ENCODE measurements at regions not wholly inside any gene's neighbourhood (a gene's known extent, or its start where the extent isn't known, plus 50 kb on each side); places are given as distances from the start of the nearest gene placed in this dataset.
"Not testable (repeated sequence)": the region's sequence is repeated elsewhere in the genome, so short reads cannot be mapped to it uniquely, and the experiment has no call there.

DNA sequence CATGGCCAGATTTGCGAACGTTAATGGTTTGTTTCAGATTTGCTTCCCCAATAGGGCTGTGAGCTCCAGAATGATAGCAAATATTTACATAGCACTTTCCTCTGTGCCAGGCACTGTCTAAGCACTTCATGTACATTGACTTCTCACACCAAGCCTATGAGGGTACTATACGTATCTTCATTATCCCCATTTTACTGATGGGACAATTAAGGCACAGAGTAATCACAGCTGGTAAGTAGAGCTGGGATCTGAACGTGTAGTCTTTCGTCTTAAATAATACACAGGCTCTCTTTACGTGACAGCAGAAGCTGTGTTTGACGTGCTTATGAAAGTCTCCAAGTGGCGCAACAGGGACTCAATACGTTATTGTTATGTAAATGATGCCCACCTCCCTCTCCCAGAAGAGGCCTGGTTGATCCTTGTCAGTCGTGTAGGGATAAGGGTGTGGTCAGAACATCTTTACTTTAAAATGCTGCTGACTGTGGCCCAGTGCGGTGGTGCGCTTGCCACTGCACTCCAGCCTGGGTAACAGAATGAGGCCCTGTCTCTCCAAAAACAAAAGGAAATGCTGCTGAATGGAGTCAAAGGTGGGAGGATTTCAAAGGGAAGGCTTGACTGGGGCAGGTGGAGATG is 66.3 kb upstream of the TCL1B start:
- 62 to 75% methylated on average over 12 of the region's 12 CpGs for WGBS, 2 donors
- no peak overlapping the region for H3K27ac ChIP-seq
- no peaks in the 10 kb centered on the region for H3K9me3 ChIP-seq
- intact Hi-C loops (cut with DNase I; ENCODE audit: low total_unique reads): no loop called here
- peak overlapping the region; percentile 34 to 40 for H3K4me3 ChIP-seq
- DNase-seq: no peak
- no peaks in the 10 kb centered on the region for H3K36me3 ChIP-seq (ENCODE audit: low read depth, missing control alignments)
- H3K4me1 ChIP-seq: no peaks in the 10 kb centered on the region
- TF ChIP-seq, protein P1, sequence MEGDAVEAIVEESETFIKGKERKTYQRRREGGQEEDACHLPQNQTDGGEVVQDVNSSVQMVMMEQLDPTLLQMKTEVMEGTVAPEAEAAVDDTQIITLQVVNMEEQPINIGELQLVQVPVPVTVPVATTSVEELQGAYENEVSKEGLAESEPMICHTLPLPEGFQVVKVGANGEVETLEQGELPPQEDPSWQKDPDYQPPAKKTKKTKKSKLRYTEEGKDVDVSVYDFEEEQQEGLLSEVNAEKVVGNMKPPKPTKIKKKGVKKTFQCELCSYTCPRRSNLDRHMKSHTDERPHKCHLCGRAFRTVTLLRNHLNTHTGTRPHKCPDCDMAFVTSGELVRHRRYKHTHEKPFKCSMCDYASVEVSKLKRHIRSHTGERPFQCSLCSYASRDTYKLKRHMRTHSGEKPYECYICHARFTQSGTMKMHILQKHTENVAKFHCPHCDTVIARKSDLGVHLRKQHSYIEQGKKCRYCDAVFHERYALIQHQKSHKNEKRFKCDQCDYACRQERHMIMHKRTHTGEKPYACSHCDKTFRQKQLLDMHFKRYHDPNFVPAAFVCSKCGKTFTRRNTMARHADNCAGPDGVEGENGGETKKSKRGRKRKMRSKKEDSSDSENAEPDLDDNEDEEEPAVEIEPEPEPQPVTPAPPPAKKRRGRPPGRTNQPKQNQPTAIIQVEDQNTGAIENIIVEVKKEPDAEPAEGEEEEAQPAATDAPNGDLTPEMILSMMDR (IDR thresholded peaks at IDR 0.05): no peak
- no peak for TF ChIP-seq POLR2A (IDR thresholded peaks at IDR 0.05)
- no peaks in the 10 kb centered on the region for H3K27me3 ChIP-seq

DNA sequence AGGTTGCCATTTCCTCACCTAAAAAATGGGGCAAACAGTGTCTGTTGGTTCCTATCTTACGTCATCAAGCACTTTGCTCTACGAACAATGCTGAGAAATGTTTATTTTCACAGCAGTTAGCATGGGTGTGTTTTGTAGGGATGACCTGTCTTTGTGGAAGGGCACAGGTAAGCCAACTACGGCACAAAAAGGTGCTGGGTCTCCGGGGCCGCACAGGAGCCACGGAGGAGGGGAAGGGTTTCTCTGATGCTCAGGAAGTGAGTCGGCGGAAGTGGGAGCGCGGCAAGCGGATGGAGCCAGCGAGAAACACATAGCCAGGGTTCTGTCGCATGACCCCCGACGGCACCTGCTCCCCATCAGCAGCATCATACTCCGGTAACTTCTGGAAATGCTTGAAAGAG is 65.6 kb upstream of the TCL1B start:
- no peaks in the 10 kb centered on the region for H3K4me1 ChIP-seq
- H3K36me3 ChIP-seq (ENCODE audit: low read depth, missing control alignments): no peaks in the 10 kb centered on the region
- H3K27ac ChIP-seq: no peak overlapping the region
- TF ChIP-seq, protein P1 (IDR thresholded peaks at IDR 0.05): no peak
- no peak for TF ChIP-seq POLR2A (IDR thresholded peaks at IDR 0.05)
- peak; percentile 60 for DNase-seq
- H3K4me3 ChIP-seq: peak overlapping the region; percentile 34 to 40
- WGBS, 2 donors: 72 to 84% methylated on average over 15 of the region's 16 CpGs
- H3K9me3 ChIP-seq: no peaks in the 10 kb centered on the region
- H3K27me3 ChIP-seq: no peaks in the 10 kb centered on the region
- intact Hi-C loops (cut with DNase I; ENCODE audit: low total_unique reads): no loop called here

DNA sequence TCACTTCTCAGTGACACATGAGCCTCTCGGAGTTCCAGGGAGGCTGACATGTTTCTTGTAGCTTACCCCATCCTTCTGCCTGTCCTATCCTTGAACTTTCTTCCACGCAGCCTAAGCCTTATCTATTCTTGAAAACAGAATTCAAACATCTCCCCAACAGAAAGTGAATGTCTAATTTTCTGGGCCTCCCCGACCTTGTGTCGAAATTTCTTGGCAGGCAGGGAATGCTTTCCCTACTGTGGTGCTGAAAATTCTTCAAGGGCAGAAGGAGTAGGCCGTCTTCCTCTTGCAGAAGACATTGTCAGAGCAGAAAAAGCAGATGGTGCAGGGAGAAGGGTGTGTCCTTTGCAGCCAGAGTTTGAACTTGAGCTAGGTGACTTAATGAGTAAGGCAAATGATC is 63.0 kb upstream of the TCL1B start:
- no peaks in the 10 kb centered on the region for H3K4me1 ChIP-seq
- no peak for DNase-seq
- intact Hi-C loops (cut with DNase I; ENCODE audit: low total_unique reads): no loop called here
- no peaks in the 10 kb centered on the region for H3K27me3 ChIP-seq
- no peaks in the 10 kb centered on the region for H3K9me3 ChIP-seq
- H3K27ac ChIP-seq: no peak overlapping the region
- TF ChIP-seq POLR2A (IDR thresholded peaks at IDR 0.05): no peak
- TF ChIP-seq, protein P1 (IDR thresholded peaks at IDR 0.05): no peak
- no peaks in the 10 kb centered on the region for H3K36me3 ChIP-seq (ENCODE audit: low read depth, missing control alignments)
- H3K4me3 ChIP-seq: no peak overlapping the region
- 23 to 34% methylated on average over 5 of the region's 5 CpGs for WGBS, 2 donors

DNA sequence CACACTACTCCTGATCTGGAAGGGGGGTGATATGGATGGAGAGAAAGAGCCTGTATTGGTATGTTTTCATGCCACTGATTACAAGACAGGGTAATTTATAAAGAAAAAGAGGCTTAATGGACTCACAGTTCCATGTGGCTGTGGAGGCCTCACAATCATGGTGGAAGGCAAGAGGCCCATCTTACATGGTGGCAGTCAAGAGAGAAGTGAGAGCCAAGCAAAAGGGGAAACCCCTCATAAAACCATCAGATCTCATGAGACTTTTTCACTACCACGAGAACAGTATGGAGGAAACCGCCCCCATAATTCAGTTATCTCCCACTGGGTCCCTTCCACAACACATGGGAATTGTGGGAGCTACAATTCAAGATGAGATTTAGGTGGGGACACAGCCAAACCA is 60.5 kb upstream of the TCL1B start:
- H3K27me3 ChIP-seq; H3K4me1 ChIP-seq; H3K27ac ChIP-seq; intact Hi-C loops (cut with DNase I; ENCODE audit: low total_unique reads); H3K9me3 ChIP-seq; H3K36me3 ChIP-seq (ENCODE audit: low read depth, missing control alignments); H3K4me3 ChIP-seq; DNase-seq: not testable (repeated sequence)
- WGBS, 2 donors: 83 to 88% methylated on average over 2 of the region's 2 CpGs

DNA sequence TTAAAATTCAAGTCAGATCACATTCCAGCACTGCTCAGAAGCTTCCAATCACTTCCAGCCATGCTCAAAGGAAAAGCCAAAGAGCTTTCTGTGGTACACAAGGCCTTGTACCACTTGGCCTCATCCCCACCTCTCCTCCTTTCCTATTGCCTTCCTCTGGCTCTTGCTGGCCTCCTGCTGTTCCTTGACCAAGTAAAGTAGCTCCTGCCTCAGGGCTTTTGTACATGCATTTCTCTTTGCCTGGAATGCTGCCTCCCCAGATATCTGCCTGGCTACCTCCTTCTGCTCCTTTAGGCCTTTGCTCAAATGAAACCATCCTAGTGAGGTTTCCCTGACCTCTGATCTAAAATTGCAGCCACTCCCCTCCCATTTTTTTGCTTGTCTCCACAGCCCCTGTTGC is 51.2 kb upstream of the TCL1B start:
- Histone ChIP-seq H3K4me1 (no peaks in the 10 kb centered on the region), H3K9me3 (no peaks in the 10 kb centered on the region), H3K4me3 (no peak overlapping the region), H3K36me3 (ENCODE audit: low read depth, missing control alignments) (no peaks in the 10 kb centered on the region), H3K27ac (no peak overlapping the region), H3K27me3 (no peaks in the 10 kb centered on the region)
- intact Hi-C loops (cut with DNase I; ENCODE audit: low total_unique reads): no loop called here
- DNase-seq: no peak
- TF ChIP-seq, protein P1 (IDR thresholded peaks at IDR 0.05): no peak
- no peak for TF ChIP-seq POLR2A (IDR thresholded peaks at IDR 0.05)
